ENCODE measurements at regions not wholly inside any gene's neighbourhood (a gene's known extent, or its start where the extent isn't known, plus 50 kb on each side); places are given as distances from the start of the nearest gene placed in this dataset.
A peak's percentile ranks its signal among the peaks of the same experiment; 100 is the strongest.

- no peaks in the 10 kb centered on the region for H3K36me3 ChIP-seq
- H3K4me3 ChIP-seq = no peak overlapping the region
- H3K27ac ChIP-seq = no peak overlapping the region
- no peaks in the 10 kb centered on the region for H3K27me3 ChIP-seq
- intact Hi-C loops (cut with DNase I; ENCODE audit: low total_unique reads) (no loop called here), in situ Hi-C loops (cut with MboI; ENCODE audit: low sequenced_read_pairs in 4 of 4) (loop anchor here in 1 of 4 donors (25.0 kb wide), 1 partner anchor 978 kb away; no protein-coding TSS in a partner anchor)
- TF ChIP-seq POLR2A (IDR thresholded peaks at IDR 0.05) (no peak), CTCF (IDR thresholded peaks at IDR 0.05 in 4 of 5, conservative IDR thresholded peaks at IDR 0.05 in 1 of 5) (no peak)
- peaks cover 0 to 13% of the 10 kb centered on the region in 2 donors for H3K4me1 ChIP-seq
- no peak for ATAC-seq
- peaks cover 0 to 4% (median 0%) of the 10 kb centered on the region in 3 donors for H3K9me3 ChIP-seq
- DNase-seq = no peak
Measured at GRCh38 chr6:122040261-122040660, 359.2 kb upstream of the HSF2 start.

GRCh38 chr6:122042380-122042779 lies 357.1 kb upstream of the HSF2 start:
- intact Hi-C loops (cut with DNase I; ENCODE audit: low total_unique reads) (no loop called here), in situ Hi-C loops (cut with MboI; ENCODE audit: low sequenced_read_pairs in 4 of 4) (loop anchor here in 1 of 4 donors (25.0 kb wide), 1 partner anchor 980 kb away; no protein-coding TSS in a partner anchor)
- Histone ChIP-seq H3K4me1 (peaks cover 0 to 13% of the 10 kb centered on the region in 2 donors), H3K4me3 (no peak overlapping the region), H3K27me3 (no peaks in the 10 kb centered on the region), H3K27ac (peak overlapping the region in 1 of 4 donors; percentile 19), H3K36me3 (no peaks in the 10 kb centered on the region), H3K9me3 (peaks cover 0 to 4% (median 0%) of the 10 kb centered on the region in 3 donors)
- no peak for DNase-seq
- ATAC-seq = no peak
- TF ChIP-seq POLR2A (IDR thresholded peaks at IDR 0.05) (no peak), CTCF (IDR thresholded peaks at IDR 0.05 in 4 of 5, conservative IDR thresholded peaks at IDR 0.05 in 1 of 5) (no peak)

GRCh38 chr6:122042960-122043735 lies 356.3 kb upstream of the HSF2 start:
- Histone ChIP-seq H3K4me1 (peaks cover 0 to 13% of the 10 kb centered on the region in 2 donors), H3K27ac (peak overlapping the region in 3 of 4 donors; percentile 8 to 18 (median 14)), H3K4me3 (peak overlapping the region in 1 of 4 donors; percentile 1), H3K27me3 (no peaks in the 10 kb centered on the region), H3K36me3 (no peaks in the 10 kb centered on the region), H3K9me3 (peaks cover 0 to 4% (median 0%) of the 10 kb centered on the region in 3 donors)
- TF ChIP-seq POLR2A (IDR thresholded peaks at IDR 0.05) (no peak), CTCF (IDR thresholded peaks at IDR 0.05 in 4 of 5, conservative IDR thresholded peaks at IDR 0.05 in 1 of 5) (no peak)
- intact Hi-C loops (cut with DNase I; ENCODE audit: low total_unique reads) = no loop called here
- in situ Hi-C loops (cut with MboI; ENCODE audit: low sequenced_read_pairs in 4 of 4) = loop anchor here in 1 of 4 donors (25.0 kb wide), 1 partner anchor 981 kb away; no protein-coding TSS in a partner anchor
- peak in 1 of 2 donors; percentile 39 for ATAC-seq
- peak in 1 of 2 donors; percentile 10 for DNase-seq

GRCh38 chr6:122048570-122048969 lies 350.9 kb upstream of the HSF2 start:
- ATAC-seq (peak in 1 of 2 donors; percentile 73), DNase-seq (no peak)
- H3K4me3 ChIP-seq = no peak overlapping the region
- intact Hi-C loops (cut with DNase I; ENCODE audit: low total_unique reads) = no loop called here
- H3K27me3 ChIP-seq = no peaks in the 10 kb centered on the region
- TF ChIP-seq POLR2A (IDR thresholded peaks at IDR 0.05) (no peak), CTCF (IDR thresholded peaks at IDR 0.05 in 4 of 5, conservative IDR thresholded peaks at IDR 0.05 in 1 of 5) (no peak)
- no peaks in the 10 kb centered on the region for H3K9me3 ChIP-seq
- in situ Hi-C loops (cut with MboI; ENCODE audit: low sequenced_read_pairs in 4 of 4) = loop anchor here in 1 of 4 donors (25.0 kb wide), 1 partner anchor 986 kb away; no protein-coding TSS in a partner anchor
- H3K27ac ChIP-seq = no peak overlapping the region
- H3K4me1 ChIP-seq = peaks cover under 1 to 3% of the 10 kb centered on the region in 2 donors
- H3K36me3 ChIP-seq = no peaks in the 10 kb centered on the region
